GM18520 (cell line): ENCODE measurements at regions not wholly inside any gene's neighbourhood (a gene's known extent, or its start where the extent isn't known, plus 50 kb on each side); places are given as distances from the start of the nearest gene placed in this dataset.

Source experiments
- ATAC-seq: cut with Tn5 transposase; IDR thresholded peaks from one replicate; pipeline ENCODE4 v1.9.1; 2021; ENCODE audit not compliant: unreplicated experiment

DNA sequence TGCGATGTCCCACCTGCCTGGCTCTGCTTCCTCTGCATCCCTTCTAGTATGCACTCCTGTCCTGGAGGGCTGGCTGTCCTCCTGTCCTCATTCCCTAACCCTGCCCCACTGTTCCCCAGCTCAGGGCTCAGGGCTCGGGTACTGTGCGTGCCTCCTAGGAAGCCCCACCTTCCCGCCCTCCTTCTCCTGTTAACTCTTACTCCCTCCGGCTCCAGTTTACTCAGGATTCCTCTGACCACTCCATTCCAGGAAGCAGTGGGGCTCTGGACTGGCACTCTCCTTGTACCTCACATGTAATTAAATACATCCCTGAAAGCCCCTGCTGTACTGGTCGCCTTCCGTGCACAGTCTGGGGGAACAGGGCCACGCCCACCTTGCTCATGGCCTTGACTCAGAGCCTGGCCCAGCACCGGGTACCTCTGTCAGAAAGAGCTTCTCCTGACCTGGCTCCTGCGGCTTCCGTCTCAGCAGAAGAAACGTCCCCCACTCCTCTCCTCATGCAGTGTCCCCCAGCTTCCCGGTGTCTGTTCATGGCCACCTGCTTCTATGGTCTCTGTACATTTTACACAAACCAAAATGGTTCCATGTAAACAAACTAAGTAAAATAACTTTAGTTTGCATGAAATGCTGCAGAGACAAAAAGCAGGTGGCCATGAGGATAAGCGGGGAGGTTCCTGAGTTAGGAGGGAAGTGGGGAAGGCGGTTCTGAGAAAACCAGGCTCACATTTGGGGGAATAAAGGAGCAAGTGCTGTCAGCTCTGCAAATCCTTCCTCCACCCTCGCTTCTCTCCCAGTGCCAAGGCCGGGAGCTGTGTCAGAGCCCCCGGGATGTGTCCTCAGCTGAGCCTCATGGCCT lies 445.9 kb downstream of the BRD1 start:
- no peak for ATAC-seq

DNA sequence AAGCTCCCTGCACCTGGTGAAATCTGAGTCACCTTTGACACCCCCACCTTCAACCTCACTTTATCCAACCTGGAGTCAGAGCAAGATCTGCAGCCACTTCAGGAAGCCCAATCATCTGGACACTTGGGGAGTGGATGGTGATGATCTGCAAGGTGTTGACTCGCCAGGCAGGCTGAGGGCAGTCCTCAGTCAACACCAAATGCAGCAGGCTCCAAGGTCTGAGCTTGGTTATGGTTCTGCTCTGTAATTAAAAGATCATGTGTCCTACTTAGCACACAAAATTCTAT lies 446.9 kb downstream of the BRD1 start:
- no peak for ATAC-seq

DNA sequence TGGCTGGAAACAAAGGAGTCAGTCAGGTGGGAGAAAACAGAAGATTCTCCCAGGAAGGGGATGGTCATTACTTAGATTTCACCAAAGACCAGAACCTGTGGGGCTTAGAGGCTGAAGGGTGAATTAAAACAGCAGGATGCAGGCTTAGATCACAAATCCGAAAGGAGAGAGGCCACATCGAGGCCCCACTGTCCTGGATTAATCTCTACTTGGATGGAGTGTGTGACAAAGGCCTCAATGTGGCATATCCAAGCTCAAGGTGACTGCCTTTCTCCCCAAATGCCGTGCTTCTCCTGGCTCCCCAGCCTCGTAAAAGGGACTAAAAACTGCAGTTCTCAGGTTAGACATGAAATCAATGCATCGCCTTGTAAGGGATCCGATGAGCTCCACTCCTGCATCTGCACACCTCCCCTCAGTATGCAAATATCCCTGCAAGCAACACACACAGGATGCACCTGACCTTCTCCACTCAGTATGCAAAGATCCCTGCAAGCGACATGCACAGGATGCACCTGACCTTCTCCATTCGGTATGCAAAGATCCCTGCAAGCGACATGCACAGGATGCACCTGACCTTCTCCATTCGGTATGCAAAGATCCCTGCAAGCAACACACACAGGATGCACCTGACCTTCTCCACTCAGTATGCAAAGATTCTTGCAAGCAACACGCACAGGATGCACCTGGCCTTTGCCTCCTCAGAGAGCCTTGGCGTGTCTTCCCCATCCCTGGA lies 447.4 kb downstream of the BRD1 start:
- ATAC-seq, result no peak

DNA sequence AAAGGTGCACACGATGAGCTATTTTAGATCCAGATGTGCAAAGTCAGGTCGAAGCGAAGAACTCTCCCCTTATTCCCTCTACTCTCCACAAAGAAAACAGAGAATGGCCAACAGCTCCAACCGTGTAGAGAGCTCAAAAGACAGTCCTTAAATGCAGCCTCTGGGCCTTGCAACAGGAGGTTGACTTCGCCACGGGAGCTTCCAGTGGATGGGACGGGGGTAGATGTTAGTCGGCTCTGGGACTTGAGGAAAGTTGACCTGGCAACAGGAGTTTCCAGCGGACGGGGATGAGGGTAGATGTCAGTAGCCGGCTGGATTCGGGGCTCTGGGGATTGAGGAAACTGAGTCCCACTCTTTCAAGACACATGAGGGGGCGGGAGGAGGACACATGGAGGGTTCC lies 450.4 kb downstream of the BRD1 start:
- no peak for ATAC-seq

DNA sequence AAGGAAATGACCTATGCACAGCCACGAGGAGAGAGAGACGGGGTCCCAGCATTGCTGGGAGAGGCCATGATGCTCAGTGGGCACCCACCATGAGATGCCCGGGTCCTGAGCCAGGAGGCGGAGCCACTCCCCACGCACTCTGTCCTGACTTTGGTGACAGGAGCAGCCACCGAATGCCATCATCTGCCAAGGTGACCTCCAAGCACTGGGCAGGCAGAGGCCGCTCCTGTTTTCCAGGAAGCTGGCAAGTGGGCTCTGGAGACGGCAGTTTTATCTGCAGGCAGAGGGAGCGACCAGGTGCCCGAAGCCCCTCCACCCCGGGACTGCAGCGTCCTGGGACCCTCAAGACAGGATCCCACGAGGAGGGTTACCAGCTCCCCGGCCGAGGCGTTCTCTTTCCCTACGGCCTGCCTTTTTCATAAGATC lies 453.9 kb downstream of the BRD1 start:
- no peak for ATAC-seq

DNA sequence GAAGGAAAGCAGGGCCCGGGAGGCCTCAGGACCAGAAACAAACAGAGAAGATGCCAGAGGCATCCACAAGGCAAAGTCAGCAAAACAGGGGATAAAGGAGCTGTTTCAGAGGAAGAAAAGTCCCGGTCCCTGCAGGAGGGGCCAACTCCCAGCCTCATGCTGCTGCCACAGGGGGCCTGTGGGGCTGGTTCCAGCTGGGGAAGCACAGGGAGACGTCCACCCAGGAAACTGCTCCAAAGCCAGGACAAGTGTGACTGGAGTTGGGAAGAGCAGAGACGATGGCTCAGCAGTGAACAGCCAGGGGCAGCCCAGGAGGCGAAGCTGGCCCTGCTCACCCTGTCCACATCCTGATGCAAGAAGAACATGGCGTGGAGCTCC lies 454.4 kb downstream of the BRD1 start:
- no peak for ATAC-seq

DNA sequence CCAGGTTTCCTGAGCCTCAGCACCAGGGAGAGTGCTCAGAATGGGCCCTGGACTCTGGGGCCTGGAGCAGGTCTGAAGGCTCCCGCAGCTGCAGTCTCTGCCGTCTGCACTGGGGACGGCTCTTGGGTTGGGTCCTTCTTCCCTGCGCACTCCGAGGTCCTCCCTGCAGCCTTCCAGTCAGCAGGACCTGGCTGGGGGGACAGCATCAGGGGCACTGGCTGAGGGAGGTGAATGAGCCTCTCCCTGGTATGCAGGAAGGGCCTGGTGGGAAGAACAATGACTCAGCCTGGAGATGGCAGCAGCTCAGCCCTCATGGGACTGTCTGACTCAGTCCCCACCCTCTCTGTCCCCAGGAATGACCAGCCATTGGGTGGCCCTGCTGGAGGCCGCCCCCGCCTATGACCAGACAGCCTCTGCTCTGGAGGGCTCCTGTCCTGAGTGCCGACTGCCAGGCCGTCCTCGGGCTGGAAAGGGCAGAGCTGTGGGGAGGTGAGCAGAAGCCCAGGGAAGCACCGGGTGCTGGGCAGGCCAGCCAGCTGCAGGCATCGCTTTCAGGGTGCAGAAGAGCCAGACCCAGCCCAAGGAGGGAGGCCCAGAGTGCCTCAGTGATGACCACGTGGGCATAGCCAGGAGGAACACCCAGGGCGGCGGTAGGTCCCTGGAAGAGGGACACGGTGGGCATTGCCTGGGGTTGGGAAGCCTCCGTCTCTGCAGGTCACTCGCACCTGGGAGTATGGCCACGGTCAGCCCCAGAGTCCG lies 455.0 kb downstream of the BRD1 start:
- no peak for ATAC-seq

DNA sequence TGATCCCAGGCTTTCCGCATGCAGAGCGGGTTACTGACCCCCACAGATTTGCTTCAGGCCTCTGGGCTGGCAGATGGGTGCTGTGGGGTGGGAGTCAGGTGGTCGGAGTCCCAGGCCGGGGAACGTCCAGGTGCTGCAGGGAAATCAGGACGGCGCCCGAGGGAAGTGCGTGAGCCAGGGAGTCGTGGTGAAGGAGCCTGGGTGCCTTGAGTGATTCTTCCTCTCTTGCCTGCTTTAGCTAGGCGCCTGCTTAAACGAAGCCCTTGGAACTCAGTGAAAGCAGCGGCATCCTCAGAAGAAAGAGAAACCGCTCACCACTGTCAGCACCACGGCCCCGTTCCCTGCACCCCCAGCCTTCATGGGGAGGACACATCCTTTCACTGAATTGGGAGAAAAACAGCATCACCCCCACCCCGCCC lies 455.6 kb downstream of the BRD1 start:
- no peak for ATAC-seq

DNA sequence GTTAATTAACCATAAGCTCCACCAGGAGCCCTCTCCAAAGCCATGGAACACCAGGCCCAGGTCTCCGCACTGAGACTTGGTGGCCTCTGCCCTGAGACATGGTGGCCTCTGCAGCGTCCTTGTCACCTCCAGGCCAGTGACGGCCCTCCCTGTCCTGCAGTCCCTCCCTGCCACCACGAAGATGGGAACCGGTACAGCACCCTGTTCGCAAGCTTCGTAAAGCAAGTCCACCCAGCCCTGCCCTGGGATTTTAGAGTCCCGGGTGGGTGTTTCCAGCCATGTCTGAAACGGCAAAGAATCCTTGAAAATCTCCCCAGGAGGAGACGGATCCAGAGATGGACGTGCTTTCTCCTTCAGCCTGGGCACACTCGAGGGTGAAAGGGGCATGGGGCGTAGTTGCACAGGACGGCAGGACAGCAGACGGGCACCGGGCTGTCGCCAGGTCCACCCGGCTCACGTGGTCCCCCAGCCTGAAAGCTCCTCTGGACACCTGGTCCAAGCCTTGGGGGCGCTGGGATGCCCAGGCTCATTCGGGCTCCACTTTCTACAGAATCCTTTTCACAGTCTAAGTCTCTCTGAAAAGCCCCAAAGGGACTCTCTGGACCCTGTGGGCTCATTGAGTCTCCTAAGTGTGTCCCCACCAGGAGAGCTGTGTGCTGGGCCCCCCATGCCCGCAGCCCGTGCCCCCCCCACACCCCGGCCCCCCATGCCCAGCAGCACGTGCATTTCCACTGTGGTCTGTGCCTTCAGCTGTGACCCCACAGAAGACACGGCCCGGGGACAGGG lies 456.2 kb downstream of the BRD1 start:
- no peak for ATAC-seq

DNA sequence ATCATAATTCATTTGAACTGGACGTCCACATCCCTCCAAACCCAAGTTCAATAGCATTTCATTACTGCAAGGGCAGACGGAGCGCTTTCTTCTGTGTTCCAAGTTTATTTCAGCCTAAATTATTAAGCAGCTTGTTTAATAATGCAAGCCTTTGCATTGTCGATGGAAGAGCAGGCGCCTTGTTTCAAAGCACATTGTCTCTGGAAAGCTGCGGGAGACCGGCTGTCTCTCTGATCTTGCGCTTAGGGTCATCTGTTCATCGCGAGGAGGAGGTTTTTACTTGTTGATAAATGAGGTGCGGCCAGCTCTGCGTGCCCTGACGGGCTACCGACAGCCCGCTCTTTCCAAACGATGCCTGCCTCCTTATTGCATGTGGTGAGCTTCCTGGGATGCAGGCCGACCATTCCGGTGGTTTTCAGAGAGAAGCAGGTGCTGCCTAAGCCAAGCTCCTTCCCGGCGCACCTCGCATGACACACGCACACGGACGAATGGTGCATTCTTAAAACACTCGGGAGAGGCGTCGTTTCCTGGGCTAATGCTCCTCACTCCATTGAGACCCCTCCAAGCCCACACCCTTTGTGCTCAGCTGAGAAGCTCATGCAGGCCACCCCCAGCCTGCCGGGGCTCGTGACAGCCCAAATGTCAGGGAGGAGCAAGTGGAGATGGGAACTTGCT lies 456.9 kb downstream of the BRD1 start:
- ATAC-seq, result no peak

DNA sequence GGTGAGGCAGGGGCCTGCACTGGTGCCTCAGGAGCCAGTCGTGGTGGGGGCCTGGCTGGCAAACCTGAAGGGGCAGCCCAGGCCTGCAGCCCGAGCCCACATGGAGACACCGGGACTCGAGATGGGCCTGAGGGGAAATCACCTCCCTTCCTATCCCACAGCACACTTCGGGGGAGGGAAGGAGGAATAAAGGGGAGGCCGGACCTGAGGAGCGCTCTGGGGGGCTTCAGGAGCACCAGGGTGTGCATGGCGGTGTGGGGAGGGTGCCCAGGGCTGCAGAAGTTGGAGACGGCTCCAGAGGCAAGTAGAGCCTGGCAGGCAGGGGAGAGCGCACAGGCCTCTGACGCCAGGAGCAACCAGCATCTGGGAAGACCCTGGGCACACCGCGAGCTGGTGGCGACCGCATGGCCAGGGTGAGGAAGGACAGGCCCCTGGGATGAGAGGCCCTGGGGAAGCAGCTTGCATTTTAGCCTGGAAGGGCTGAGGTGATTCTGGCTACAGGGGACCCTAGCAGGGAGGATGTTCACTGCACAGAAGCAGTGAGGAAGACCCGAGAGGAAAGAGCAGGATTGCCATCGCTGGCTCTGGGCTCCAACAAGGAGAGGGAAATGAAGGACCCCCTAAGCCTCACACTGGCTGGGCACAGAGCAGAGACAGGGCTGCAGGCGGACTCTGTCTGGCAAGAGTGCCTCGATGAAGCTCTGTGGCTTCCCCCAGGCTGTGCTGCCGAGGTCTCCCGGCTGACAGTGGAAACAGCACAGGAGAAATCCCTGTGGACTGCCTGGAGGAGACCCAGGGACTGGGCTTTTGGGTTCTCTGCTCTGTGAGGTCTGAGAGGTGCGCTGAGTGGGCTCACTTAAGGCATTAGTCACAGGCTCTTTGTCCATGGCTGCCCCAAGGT lies 457.7 kb downstream of the BRD1 start:
- no peak for ATAC-seq

DNA sequence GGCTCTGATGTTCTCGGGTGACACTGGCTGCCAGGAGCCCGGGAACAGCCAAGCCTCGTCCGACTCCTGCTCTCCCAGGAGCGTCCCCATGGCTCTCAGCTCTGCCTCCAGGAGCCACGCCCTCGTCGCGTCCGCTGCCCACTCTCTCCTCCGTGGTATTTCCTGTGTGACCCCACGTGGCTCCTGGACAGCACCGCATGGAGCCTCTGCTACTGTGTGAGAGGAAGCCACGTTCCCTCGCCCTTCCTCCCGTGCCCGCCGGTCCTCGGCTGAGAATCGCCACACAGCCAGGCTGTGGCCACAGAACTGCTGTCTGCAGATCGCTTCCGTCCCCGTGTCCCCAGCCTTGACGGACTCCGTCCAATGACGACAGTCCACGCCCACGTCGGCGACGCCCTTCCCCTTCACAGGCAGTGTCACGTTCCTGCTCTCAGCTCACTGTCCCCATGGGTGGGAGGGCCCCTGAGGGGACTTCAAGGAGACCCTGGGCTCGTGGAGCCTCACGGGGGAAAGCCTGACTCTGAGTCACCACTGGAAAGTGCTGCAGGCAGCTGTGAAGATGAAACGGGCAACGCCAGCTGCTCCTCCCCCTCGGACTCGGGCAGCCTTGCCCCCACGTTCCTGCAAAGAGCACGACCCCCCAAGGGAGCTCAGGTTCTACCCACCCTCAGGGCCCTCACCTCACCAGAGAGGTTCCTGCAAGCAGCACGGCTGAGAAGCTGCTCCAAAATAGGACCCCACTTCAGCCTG lies 458.5 kb downstream of the BRD1 start:
- ATAC-seq, result no peak

DNA sequence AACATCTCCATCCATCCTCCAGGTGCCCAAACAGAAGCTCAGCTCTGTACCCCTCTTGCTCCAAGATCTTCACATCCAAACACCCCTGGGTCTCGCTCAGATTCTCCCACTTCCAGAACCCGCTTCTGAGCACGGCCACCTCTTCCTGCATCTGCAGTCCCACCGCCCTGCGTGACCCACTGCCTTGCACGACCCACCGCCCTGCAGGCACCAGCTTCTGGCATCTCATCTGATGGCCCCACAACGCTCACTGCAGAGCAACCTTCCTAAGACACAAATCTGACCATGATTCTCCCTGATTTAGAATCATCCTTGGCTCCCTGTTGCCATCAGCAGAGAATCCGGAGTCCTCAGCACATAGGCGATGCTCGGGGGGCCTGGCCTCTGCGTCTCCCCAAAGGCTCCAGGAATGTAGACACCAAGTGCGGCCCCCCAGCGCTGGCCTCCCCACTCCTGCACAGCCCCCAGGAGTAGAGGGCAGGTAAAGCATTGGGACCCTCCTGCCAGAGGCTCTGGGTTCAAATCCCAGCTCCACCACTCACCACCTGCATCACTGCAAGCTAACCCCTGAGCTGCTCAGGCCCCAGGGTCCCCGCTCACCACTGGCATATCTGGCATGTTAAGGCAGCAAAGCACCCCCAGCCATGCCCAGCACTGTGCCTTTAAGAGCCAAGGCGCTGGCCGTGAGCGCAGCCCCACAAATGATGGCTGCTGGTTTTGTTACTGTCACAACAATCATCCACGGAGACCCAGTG lies 459.3 kb downstream of the BRD1 start:
- ATAC-seq, result no peak

DNA sequence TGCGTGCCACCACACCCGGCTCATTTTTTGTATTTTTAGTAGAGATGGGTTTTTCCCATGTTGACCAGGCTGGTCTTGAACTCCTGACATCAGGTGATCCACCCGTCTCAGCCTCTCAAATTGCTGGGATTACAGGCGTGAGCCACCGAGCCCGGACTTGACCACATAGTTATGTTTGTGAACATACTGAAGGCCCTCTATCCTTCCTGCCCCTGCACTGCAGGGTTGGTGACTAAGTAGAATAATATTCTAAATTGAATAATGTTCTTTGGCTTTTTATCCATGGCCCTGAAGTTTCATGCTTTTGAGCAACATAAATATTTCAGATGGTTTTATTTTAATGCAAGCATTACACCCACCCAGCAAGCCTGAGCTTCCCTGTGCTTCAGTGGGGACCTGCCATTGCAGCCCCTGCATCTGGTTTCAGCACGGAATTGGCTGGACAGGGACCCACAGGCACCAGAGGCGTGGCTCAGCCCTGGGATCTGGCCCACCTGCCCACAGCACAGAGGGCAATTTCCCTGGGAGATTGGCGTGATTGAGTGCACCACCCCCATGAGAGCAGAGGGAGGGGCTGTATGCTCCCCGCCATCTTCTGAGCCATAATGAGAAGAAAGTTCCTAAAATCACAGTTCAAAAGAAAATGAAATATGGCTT lies 460.5 kb downstream of the BRD1 start:
- ATAC-seq, result no peak

DNA sequence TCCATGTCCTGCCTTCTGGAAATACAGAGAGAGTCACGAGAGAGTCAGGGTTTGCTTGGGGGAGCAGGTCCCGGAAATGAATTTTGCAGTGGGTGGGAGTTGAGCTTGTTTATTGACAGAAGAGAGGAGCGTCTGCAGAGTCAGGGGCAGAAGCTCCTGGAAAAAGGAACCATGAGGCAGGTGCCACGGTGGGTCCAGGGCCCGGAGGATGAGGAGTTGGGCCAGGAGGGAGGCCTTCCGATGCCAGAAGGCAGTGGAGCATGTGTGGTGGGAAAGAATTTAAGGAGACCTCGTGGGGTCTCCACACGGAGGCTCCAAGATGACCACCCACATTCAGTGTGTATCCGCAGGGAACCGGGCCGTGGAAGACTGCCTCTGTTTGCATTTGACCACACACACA lies 461.2 kb downstream of the BRD1 start:
- no peak for ATAC-seq

DNA sequence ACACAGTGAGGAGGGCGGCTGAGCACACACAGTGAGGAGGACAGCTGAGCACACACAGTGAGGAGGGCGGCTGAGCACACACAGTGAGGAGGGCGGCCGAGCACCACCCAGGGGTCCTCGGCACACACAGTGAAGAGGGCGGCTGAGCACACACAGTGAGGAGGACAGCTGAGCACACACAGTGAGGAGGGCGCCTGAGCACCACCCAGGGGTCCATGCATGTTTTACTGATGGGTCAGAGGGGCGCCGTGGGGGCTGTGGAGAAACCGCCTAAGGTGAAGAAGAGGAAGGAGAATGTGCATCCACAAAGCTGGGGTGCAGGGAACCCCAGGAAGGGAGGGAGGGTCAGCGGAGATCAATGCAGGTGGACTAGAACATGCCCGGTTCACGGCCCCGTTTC lies 461.8 kb downstream of the BRD1 start:
- no peak for ATAC-seq

DNA sequence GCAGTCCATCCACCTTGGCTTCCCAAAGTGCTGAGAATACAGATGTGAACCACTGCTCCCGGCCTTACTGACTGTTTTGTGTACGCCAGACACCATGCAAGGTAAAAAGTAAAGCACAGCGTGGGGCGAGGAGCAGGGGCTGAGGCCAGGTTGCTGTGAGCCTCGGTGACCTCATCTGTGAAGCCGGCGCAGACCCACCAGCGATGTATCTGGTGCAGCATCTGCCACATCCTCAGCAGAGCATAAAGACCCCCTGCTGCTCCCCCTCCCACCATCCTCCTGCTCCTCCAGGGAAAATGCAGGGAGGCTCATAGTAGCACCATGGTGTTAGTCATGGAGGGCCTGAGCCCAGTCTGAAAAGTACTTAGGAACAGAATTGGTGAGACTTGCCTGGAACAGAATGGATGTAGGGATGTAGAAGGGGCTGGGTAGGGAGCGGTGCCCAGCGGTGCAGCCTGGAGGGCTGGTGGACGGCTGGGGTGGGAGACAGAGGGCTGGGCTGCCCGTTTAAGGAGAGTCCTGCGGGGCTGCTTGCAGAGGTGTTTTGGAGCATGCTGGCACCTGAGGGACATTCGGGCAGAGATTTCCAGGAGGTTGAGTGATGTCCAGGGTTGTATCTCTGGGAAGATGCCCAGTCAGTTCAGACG lies 462.4 kb downstream of the BRD1 start:
- ATAC-seq, result no peak
